Heart left ventricle (tissue), 13 donors: ENCODE measurements at regions not wholly inside any gene's neighbourhood (a gene's known extent, or its start where the extent isn't known, plus 50 kb on each side); places are given as distances from the start of the nearest gene placed in this dataset.

Experiments used
- POLR2A ChIP-seq, 2 donors: fragments of 450-650 bp; IDR thresholded peaks; one replicate each; pipeline ENCODE4 v1.6.1; 2017; ENCODE audit warnings: antibody characterized with exemption in 2 of 2, mild to moderate bottlenecking in 2 of 2, moderate library complexity in 2 of 2
- TF ChIP-seq, protein P1 (sequence below), 12 donors: fragments of 200-600 bp; sonication (generic) in 4 of 12; IDR thresholded peaks; one replicate each; pipeline versions ENCODE4 v1.5.0 to v1.8.0; 2018 to 2022; ENCODE audit warnings: antibody characterized with exemption in 12 of 12, mild to moderate bottlenecking in 5 of 12
- donor health status: ischemic (EF 13 %, LVEDD 7.1; RV severe dilation, severe dysfunction).
- donor health status: DM: no; HTN: yes; CAD: no.
- donor health status: DM: no; HTN: no; CAD: no.
- donor health status: ischemic (EF 25% LVEDD 6.9; RV normal size, moderate dysfunction).
- donor health status: ischemic (EF 25% LVEDD 5.7; RV mildly dilated, moderate dysfunction).
- donor health status: ischemic (EF 35%, LVEDD 5.7; RV mildly dilated, moderate dysfunction).
- donor health status: nonischemic (EF 11% LVEDD 7.7; RV severe dilation, severe dysfunction).
- donor health status: DM: yes; HTN: yes; CAD: no.
- donor health status: PGD.
- donor health status: ischemic (EF 29% LVEDD 5.4; RV normal size, mild dysfunction).
- donor health status: nonischemic (EF 23%, LVEDD 6.1; RV moderate dilation, normal function).

DNA sequence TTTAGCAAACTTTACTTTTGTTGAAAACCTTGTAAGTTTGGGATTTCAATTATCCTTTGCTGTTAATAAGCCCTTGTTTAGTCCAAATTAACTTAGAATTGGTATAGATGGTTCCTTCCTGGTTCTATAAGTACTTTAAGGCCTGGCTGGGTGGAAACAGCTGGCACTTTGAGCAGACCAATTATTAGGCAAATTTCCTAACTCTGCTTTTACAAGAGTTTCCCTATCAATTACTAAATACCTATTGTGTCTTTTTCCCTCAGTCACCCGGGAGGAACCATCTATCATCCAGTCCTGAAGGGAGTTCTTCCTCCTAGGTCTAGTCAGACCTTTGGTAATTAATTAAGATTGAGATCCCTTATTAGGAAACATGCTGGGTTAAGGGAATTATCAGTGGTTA, 138.0 kb downstream of the SLC38A6 start:
- no peak for TF ChIP-seq POLR2A (IDR thresholded peaks at IDR 0.05)
- TF ChIP-seq, protein P1, sequence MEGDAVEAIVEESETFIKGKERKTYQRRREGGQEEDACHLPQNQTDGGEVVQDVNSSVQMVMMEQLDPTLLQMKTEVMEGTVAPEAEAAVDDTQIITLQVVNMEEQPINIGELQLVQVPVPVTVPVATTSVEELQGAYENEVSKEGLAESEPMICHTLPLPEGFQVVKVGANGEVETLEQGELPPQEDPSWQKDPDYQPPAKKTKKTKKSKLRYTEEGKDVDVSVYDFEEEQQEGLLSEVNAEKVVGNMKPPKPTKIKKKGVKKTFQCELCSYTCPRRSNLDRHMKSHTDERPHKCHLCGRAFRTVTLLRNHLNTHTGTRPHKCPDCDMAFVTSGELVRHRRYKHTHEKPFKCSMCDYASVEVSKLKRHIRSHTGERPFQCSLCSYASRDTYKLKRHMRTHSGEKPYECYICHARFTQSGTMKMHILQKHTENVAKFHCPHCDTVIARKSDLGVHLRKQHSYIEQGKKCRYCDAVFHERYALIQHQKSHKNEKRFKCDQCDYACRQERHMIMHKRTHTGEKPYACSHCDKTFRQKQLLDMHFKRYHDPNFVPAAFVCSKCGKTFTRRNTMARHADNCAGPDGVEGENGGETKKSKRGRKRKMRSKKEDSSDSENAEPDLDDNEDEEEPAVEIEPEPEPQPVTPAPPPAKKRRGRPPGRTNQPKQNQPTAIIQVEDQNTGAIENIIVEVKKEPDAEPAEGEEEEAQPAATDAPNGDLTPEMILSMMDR (IDR thresholded peaks at IDR 0.05): no peak
